ENCODE measurements at regions not wholly inside any gene's neighbourhood (a gene's known extent, or its start where the extent isn't known, plus 50 kb on each side); places are given as distances from the start of the nearest gene placed in this dataset.

DNA sequence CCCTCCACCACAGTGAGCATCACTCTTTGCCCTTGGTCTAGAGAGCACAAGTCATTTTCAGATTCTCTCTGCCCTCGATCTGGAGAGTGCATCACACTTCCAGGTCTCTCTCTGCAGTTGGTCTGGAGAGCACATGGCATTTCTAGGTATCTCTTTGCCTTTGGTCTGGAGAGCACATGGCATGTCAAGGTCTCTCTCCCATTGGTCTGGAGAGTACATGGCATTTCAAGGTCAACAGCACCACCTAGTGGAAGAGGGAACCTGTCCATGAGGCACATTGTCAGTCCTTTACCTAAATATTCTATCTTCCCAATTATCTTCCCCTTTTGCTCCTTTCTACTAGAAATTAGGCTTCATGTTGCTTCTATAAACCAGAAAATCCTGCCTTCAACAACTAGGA lies 1139.4 kb downstream of the XPNPEP1 start:
- no peak overlapping the region for H3K9ac ChIP-seq (ENCODE audit: low read depth in 1 of 2, low read length in 2 of 2)
- H3K27me3 ChIP-seq (ENCODE audit: control insufficient read depth in 4 of 4, insufficient read depth in 4 of 4, low read length in 3 of 4) = no peaks in the 10 kb centered on the region
- WGBS = 57% methylated on average over 1 of the region's 1 CpG
- H3K9me3 ChIP-seq (ENCODE audit: control insufficient read depth in 4 of 4, low read length in 3 of 4) = peaks cover 5 to 10% (median 6%) of the 10 kb centered on the region in 4 donors
- no peaks in the 10 kb centered on the region for H3K36me3 ChIP-seq (ENCODE audit: control insufficient read depth in 4 of 4, insufficient read depth in 3 of 4, low read depth in 1 of 4, low read length in 3 of 4)
- H3K27ac ChIP-seq (ENCODE audit: low read depth in 1 of 2, low read length in 2 of 2) = no peak overlapping the region
- H3K4me1 ChIP-seq (ENCODE audit: control insufficient read depth in 4 of 4, insufficient read depth in 4 of 4, low read length in 3 of 4) = no peaks in the 10 kb centered on the region
- DNase-seq (ENCODE audit: low spot score) = no peak
- no peak overlapping the region for H3K4me3 ChIP-seq (ENCODE audit: low read depth in 1 of 3, low read length in 3 of 3)
- TF ChIP-seq RXRA (IDR thresholded peaks at IDR 0.05) (no peak), EGR1 (IDR thresholded peaks at IDR 0.05; ENCODE audit: low read depth in 2 of 2) (no peak), GABPA (IDR thresholded peaks at IDR 0.05 in 1 of 2, conservative IDR thresholded peaks at IDR 0.05 in 1 of 2) (no peak), HNF4G (IDR thresholded peaks at IDR 0.05) (no peak), CTCF (IDR thresholded peaks at IDR 0.05; ENCODE audit: low read depth, low read length, missing input control) (peak; percentile 54), RAD21 (IDR thresholded peaks at IDR 0.05) (peak; percentile 73 to 76), YY1 (IDR thresholded peaks at IDR 0.05) (no peak)
- TF ChIP-seq, protein P1, sequence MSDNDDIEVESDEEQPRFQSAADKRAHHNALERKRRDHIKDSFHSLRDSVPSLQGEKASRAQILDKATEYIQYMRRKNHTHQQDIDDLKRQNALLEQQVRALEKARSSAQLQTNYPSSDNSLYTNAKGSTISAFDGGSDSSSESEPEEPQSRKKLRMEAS (IDR thresholded peaks at IDR 0.05) = no peak
- TF ChIP-seq, protein P2, sequence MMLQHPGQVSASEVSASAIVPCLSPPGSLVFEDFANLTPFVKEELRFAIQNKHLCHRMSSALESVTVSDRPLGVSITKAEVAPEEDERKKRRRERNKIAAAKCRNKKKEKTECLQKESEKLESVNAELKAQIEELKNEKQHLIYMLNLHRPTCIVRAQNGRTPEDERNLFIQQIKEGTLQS (IDR thresholded peaks at IDR 0.05) = no peak
- TF ChIP-seq, protein P3, sequence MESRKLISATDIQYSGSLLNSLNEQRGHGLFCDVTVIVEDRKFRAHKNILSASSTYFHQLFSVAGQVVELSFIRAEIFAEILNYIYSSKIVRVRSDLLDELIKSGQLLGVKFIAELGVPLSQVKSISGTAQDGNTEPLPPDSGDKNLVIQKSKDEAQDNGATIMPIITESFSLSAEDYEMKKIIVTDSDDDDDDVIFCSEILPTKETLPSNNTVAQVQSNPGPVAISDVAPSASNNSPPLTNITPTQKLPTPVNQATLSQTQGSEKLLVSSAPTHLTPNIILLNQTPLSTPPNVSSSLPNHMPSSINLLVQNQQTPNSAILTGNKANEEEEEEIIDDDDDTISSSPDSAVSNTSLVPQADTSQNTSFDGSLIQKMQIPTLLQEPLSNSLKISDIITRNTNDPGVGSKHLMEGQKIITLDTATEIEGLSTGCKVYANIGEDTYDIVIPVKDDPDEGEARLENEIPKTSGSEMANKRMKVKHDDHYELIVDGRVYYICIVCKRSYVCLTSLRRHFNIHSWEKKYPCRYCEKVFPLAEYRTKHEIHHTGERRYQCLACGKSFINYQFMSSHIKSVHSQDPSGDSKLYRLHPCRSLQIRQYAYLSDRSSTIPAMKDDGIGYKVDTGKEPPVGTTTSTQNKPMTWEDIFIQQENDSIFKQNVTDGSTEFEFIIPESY (IDR thresholded peaks at IDR 0.05) = no peak

DNA sequence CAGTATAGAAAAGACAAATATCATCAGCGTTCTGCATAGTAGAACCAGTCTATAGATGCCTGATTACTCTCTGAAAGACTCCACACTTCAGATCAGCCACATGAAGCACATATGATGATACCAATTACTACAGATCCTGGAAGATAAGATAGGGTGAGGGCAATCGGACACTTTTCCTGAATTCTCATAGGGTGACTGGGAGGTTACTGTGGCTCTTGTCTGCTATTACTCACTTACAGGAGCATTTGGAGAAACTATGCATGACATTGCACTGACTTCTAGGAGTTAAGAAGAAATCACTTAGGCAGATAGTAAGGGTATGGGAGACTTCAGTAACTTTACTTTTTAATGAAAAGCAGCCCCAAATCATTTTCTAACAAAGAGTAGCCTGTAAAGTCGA lies 1140.9 kb downstream of the XPNPEP1 start:
- Histone ChIP-seq H3K27ac (ENCODE audit: low read depth in 1 of 2, low read length in 2 of 2) (no peak overlapping the region), H3K9me3 (ENCODE audit: control insufficient read depth in 4 of 4, low read length in 3 of 4) (peaks cover 5 to 10% (median 6%) of the 10 kb centered on the region in 4 donors), H3K36me3 (ENCODE audit: control insufficient read depth in 4 of 4, insufficient read depth in 3 of 4, low read depth in 1 of 4, low read length in 3 of 4) (no peaks in the 10 kb centered on the region), H3K9ac (ENCODE audit: low read depth in 1 of 2, low read length in 2 of 2) (no peak overlapping the region), H3K4me1 (ENCODE audit: control insufficient read depth in 4 of 4, insufficient read depth in 4 of 4, low read length in 3 of 4) (no peaks in the 10 kb centered on the region), H3K4me3 (ENCODE audit: low read depth in 1 of 3, low read length in 3 of 3) (no peak overlapping the region), H3K27me3 (ENCODE audit: control insufficient read depth in 4 of 4, insufficient read depth in 4 of 4, low read length in 3 of 4) (no peaks in the 10 kb centered on the region)
- DNase-seq (ENCODE audit: low spot score) = no peak
- TF ChIP-seq RXRA (IDR thresholded peaks at IDR 0.05) (no peak), FOXA2 (IDR thresholded peaks at IDR 0.05) (no peak), YY1 (IDR thresholded peaks at IDR 0.05) (no peak), FOXA1 (IDR thresholded peaks at IDR 0.05) (no peak), RAD21 (IDR thresholded peaks at IDR 0.05) (no peak), HNF4G (IDR thresholded peaks at IDR 0.05) (no peak), SP1 (IDR thresholded peaks at IDR 0.05) (no peak), CTCF (IDR thresholded peaks at IDR 0.05; ENCODE audit: low read depth, low read length, missing input control) (no peak)
- TF ChIP-seq, protein P3 (IDR thresholded peaks at IDR 0.05) = no peak
- 64% methylated on average over 3 of the region's 3 CpGs for WGBS

Data from liver (tissue), 8 donors.